LNCAP (cell line): ENCODE measurements at regions not wholly inside any gene's neighbourhood (a gene's known extent, or its start where the extent isn't known, plus 50 kb on each side); places are given as distances from the start of the nearest gene placed in this dataset.

ENCODE experiments used
- CTCF ChIP-seq: fragments of 450-650 bp; IDR thresholded peaks from 2 replicates; pipeline ENCODE4 v1.5.1; 2017; ENCODE audit warnings: mild to moderate bottlenecking

DNA sequence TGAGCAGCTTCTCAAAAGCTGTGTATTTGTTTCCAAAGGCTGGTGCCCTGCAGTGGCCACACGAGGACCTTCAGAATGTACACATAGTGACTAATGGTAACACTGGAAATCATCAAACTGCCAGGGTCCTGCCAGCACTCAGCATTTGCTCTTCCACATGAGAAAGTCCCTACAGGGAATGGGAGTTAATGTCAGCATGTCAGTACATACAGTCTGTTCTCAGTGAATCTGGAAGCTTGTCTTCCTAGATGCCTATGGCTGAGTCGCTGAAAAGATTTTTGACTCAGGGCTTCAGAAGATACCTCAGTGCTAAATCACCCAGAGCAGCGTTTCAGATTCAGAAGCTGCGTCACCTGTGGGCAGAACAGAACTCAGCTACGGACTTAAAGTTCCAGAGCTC, 108.2 kb downstream of the CDC7 start:
- TF ChIP-seq CTCF: no peak

- no peak for TF ChIP-seq CTCF
These were observed 108.9 kb downstream of the CDC7 start for GRCh38 chr1:91609551-91609950.

DNA sequence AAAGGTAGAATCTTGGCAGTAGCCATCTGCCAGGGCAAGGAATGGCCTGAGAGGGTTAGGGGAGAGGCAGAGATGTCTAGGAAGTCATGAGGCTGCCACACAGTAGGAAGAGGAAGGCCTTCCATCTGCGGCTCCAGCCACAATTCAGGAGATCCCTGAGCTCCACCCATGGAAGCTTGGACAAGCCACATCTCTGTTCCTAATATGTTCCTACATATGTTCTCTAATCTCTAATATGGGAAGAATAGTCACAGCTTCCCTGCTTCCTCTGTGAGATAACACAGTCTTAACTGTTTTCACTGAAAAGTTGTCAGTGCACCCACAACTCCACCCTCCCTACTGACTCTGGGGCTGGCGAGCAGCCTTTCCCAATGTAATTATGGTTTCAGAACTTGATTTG, 109.5 kb downstream of the CDC7 start:
- no peak for TF ChIP-seq CTCF

DNA sequence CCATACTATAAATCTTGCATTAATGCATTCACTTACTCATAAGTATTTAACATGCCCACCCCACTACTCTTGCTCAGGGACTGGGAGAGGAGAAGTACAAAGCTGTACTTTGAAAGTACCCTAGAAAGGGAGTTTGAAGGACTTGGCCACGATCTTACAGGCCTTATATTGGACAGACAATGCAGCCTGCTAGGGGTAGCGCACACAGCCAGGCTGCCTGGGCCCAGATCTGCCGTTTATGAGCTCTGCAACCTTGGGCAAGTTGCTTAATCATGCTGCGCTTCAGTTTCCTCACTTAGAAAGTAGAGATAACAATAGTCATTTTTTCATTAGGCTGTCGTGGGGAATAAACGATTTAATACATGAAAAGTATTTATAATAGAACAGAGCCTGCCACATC, 110.1 kb downstream of the CDC7 start:
- TF ChIP-seq CTCF: no peak

- TF ChIP-seq CTCF: no peak
These were observed 110.8 kb downstream of the CDC7 start for GRCh38 chr1:91611483-91611917.

GRCh38 chr1:91613595-91613994, 112.9 kb downstream of the CDC7 start:
- TF ChIP-seq CTCF: no peak

DNA sequence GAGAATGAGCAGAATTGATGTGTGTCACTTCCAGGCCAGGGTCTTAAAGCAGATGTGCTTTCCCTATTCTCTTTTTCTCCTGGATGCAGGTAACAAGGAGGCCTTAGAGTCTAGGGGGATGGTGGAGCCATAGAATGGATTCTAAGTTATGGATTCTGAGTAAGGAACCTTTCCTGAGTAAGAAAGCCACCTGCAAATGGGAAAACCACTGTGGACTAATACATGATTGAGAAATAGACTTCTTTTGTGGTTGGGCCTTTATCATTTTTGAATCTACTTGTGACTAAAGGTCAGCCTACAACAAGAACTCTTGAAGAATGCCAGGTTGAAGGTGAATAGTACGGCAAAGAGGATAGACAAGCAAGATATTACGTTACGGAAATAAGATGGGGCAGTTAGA, 116.1 kb downstream of the CDC7 start:
- TF ChIP-seq CTCF: no peak

- TF ChIP-seq CTCF: peak; percentile 55
These were observed 116.7 kb downstream of the CDC7 start for GRCh38 chr1:91617285-91617765.
